ENCODE measurements at regions not wholly inside any gene's neighbourhood (a gene's known extent, or its start where the extent isn't known, plus 50 kb on each side); places are given as distances from the start of the nearest gene placed in this dataset.

DNA sequence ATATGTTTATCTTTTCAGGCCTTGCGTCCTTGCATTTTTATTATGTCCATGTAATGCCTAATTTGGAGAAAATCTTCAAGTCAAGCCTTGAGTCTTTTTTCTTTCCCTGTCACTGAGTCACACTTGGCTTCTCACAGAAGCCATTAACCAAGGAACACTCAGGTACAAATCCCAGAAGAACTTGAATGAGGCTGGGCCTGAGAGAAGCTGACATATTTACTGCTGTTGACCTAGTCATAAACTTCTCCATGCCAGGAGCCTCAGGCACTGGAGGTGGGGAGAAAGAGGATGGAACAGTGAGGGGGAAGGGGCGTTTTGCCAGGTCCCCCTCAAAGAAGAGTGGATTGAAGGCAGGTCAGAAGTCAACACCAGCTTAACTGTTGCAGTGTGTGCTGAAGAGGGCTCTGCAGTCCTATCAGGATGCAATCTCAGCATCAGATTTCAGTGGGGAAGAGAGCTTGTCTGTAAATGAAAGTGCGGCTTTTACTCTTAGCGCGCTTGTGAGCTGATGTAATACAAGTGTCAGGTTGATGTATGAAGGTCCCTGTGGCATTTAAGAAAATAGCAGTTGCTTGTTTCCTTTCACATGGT, 526.0 kb downstream of the ETS1 start:
- Mint-ChIP-seq H3K4me1 (ENCODE audit: low read depth) (no peaks in the 10 kb centered on the region), H3K9me3 (ENCODE audit: insufficient read depth) (peaks cover 7% of the 10 kb centered on the region), H3K27ac (no peak overlapping the region), H3K4me3 (no peak overlapping the region), H3K27me3 (ENCODE audit: low read depth) (no peaks in the 10 kb centered on the region), H3K36me3 (ENCODE audit: low read depth) (peaks cover 4% of the 10 kb centered on the region)
- CTCF ChIA-PET = no interaction called here
- ATAC-seq (no peak), DNase-seq (no peak)
- POLR2A ChIA-PET = no interaction called here

DNA sequence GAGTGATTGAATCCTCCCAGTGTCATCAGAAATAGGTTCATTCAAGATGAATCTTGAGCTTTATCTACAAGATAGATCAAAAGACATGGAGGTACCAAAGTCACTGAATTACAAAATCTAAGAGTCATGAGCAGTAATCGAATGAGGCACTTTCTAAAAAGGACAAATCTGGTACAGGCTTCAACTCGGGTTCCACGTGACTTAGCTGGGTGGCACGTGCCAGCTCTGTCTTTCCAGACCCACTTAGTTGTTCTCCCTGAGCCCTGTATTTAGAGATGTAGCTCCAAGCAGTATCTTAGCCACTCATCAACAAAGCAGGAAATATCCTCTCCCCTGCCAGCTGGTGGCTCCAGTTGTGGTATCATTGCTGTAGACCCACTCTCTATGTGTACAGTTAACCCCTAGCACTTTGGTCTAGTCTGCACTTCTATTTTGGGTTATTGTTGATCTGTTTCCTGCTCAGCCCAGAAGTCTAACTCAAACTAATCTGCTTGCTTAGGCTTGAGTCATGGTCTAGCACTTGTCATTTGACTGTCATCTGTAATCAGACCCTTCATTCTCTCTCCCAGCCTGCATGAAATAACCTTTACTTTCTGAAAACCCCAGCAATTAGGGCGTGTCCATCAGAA, 528.7 kb downstream of the ETS1 start:
- ATAC-seq (peak; percentile 26), DNase-seq (peak; percentile 33)
- no peaks in the 10 kb centered on the region for H3K27me3 Mint-ChIP-seq (ENCODE audit: low read depth)
- H3K4me3 Mint-ChIP-seq = no peak overlapping the region
- ChIA-PET POLR2A (interaction anchor here (1.0 kb wide), 1 partner anchor 20 kb away, joined by 5 read pairs; no protein-coding TSS in a partner anchor), CTCF (interaction anchor here (1.1 to 10.7 kb wide), 7 partner anchors 11 to 100 kb away, joined by 3 to 109 read pairs (median 4); no protein-coding TSS in a partner anchor)
- H3K36me3 Mint-ChIP-seq (ENCODE audit: low read depth) = peaks cover 2% of the 10 kb centered on the region
- H3K27ac Mint-ChIP-seq = peak overlapping the region; percentile 4
- H3K4me1 Mint-ChIP-seq (ENCODE audit: low read depth) = peaks cover 17% of the 10 kb centered on the region
- H3K9me3 Mint-ChIP-seq (ENCODE audit: insufficient read depth) = peaks cover 3% of the 10 kb centered on the region

DNA sequence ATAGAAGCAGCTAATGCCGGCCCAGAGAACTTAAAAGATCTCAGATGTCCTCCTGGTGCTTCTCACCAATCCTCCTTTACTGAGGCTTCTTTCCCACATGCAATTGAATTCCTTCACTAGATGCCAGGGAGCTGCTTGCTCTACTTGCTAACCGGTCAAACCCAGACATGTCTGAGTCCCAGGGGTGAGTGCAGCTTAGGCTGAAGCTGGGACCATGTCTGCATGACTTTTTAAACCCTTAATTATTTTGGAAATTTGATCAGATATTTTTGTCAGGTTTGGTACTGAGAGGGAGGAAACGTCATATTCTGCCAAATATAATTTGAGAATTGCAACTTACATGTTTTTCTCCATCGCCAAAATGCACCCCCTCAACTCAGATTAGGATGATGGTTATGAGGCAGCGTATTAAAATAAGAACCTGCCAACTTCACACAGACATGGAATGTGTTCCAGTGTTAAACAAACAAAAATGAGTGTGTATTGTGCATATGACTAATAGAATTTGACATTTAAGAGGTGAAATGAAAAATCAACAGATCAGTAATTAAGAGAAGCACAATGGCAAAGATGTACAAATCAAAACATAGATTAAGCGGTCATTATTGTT, 529.5 kb downstream of the ETS1 start:
- CTCF ChIA-PET = interaction anchor here (1.1 to 10.7 kb wide), 7 partner anchors 11 to 101 kb away, joined by 3 to 109 read pairs (median 4); no protein-coding TSS in a partner anchor
- Mint-ChIP-seq H3K9me3 (ENCODE audit: insufficient read depth) (peaks cover 5% of the 10 kb centered on the region), H3K27ac (no peak overlapping the region), H3K4me1 (ENCODE audit: low read depth) (peaks cover 25% of the 10 kb centered on the region), H3K27me3 (ENCODE audit: low read depth) (no peaks in the 10 kb centered on the region), H3K36me3 (ENCODE audit: low read depth) (peaks cover 8% of the 10 kb centered on the region), H3K4me3 (no peak overlapping the region)
- ATAC-seq = no peak
- DNase-seq = no peak
- POLR2A ChIA-PET = no interaction called here

DNA sequence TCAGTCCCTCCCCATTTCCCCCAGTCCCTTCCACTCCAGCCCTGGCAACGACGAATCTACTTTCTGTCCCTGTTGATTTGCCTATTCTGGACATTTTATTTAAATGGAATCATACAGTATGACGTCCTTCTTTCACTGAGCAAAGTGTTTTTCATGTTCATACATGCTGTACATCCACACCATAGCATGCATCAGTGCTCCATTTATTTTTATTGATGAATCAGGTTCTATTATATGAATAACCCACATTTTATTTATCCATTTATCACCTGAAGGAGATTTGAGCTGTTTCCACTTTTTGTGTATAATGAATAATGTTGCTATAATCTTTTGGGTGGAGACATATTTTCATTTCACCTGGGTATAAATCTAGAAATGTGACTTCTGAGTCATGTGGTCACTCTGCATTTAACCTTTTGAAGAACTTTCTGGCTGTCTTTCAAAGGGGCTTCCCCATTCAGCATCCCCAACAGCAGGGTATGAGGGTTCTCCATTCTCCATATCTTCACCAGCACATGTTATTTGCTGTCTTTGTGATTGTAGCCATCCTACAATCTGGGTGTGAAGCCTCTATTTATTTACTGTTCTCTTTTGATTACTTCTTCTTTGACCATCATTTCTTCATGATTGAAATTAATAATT, 531.7 kb downstream of the ETS1 start:
- Mint-ChIP-seq H3K4me1 (ENCODE audit: low read depth) (peaks cover 45% of the 10 kb centered on the region), H3K27ac (peak overlapping the region; percentile 23), H3K4me3 (no peak overlapping the region), H3K9me3 (ENCODE audit: insufficient read depth) (peaks cover 6% of the 10 kb centered on the region), H3K27me3 (ENCODE audit: low read depth) (no peaks in the 10 kb centered on the region), H3K36me3 (ENCODE audit: low read depth) (peaks cover 14% of the 10 kb centered on the region)
- ChIA-PET POLR2A (no interaction called here), CTCF (interaction anchor here (0.7 to 10.7 kb wide), 3 partner anchors 8 to 103 kb away, joined by 6 to 109 read pairs (median 81); no protein-coding TSS in a partner anchor)
- DNase-seq = no peak
- no peak for ATAC-seq

DNA sequence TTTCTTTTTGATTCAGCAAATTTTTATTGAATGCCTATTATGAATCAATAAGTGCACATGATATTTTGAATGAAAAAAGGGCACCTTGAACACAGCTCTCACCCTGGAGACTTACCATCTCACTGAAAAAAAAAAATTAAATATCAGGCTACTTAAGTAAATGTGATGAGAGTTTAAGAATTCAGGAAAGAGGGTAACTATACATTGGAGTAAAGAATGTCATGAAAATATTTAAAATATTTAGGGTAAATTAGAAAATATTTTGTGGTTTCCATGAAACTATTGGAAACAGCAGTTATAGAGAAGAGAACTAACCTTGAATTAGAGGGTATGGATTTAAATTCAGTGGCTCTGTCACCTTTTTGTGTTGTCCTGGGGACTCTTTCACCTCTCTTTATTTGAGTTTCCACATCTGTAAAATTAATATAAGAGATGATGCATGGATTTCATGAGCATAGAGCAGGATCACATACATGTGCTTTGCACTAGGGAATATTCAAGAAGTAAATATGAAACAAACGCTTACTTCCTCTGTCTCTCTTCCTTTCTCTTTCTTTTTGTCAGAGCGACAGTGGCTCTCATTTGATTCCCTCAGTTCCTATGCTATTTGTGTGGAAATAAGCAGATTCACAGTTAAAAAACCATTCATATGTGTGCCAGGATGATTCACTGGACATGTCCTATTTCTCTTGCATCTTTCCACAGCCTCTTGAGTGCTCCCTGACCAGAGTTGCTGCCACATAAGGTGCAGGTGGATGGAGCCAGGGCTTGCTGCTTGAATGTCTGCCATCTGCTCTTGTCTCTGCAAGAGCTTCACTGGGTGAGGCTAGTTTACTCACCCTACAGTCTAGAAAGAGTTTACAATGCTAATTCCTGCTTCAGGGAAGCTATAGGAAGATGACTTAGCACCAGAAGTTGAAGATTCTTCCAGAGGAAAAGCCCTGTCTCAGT, 533.1 kb downstream of the ETS1 start:
- Mint-ChIP-seq H3K4me3 (peak overlapping the region; percentile 75), H3K4me1 (ENCODE audit: low read depth) (peaks cover 58% of the 10 kb centered on the region), H3K9me3 (ENCODE audit: insufficient read depth) (peaks cover 6% of the 10 kb centered on the region), H3K36me3 (ENCODE audit: low read depth) (peaks cover 14% of the 10 kb centered on the region), H3K27me3 (ENCODE audit: low read depth) (no peaks in the 10 kb centered on the region), H3K27ac (peak overlapping the region; percentile 93)
- DNase-seq (peak; percentile 34), ATAC-seq (peak; percentile 54)
- CTCF ChIA-PET = interaction anchor here (0.7 to 10.7 kb wide), 5 partner anchors 11 to 105 kb away, joined by 3 to 109 read pairs (median 4); no protein-coding TSS in a partner anchor
- POLR2A ChIA-PET = interaction anchor here (0.7 to 6.0 kb wide), 2 partner anchors 15 to 641 kb away, joined by 3 to 37 read pairs; no protein-coding TSS in a partner anchor

DNA sequence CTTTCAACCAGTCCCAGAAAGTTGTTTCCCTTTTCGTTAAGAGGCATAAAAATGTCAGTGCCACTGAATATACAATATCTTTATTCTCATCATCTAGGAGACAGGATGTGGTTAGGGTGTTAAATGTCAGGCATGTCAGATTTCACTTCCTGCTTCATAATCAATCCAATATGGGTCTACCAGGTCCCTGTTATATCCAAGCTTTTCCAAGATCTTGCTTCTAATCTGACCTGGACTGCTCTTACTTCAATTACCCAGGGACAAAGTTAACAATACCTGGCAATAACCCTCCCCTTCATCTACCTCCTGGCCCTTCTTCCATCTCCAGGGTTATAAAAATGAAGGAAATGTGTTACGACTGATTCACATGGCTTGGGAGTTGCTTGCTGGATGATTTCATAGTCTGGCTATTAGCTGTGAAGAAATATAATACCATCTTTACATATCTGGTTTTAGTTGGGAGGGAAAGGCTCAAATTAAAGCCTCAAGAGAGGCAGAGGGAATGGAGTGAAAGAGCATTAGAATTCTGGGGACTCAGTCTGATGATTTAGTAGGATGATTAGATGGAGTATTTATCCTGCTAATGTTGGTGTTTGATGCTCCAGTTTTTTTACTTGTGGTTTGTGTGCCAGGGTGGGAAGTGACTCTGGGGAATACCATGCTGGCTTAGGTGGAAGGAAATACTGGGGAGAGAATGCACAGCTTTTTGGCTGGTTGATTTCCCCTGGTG, 534.3 kb downstream of the ETS1 start:
- ChIA-PET POLR2A (interaction anchor here (6.0 kb wide), 1 partner anchor 14 kb away, joined by 37 read pairs; no protein-coding TSS in a partner anchor), CTCF (interaction anchor here (0.7 to 10.7 kb wide), 5 partner anchors 14 to 119 kb away, joined by 3 to 109 read pairs (median 4); no protein-coding TSS in a partner anchor)
- ATAC-seq (peak; percentile 59), DNase-seq (peak; percentile 30)
- no peaks in the 10 kb centered on the region for H3K27me3 Mint-ChIP-seq (ENCODE audit: low read depth)
- H3K9me3 Mint-ChIP-seq (ENCODE audit: insufficient read depth) = peaks cover 6% of the 10 kb centered on the region
- H3K4me1 Mint-ChIP-seq (ENCODE audit: low read depth) = peaks cover 63% of the 10 kb centered on the region
- H3K36me3 Mint-ChIP-seq (ENCODE audit: low read depth) = peaks cover 17% of the 10 kb centered on the region
- H3K4me3 Mint-ChIP-seq = peak overlapping the region; percentile 61
- H3K27ac Mint-ChIP-seq = peak overlapping the region; percentile 90

DNA sequence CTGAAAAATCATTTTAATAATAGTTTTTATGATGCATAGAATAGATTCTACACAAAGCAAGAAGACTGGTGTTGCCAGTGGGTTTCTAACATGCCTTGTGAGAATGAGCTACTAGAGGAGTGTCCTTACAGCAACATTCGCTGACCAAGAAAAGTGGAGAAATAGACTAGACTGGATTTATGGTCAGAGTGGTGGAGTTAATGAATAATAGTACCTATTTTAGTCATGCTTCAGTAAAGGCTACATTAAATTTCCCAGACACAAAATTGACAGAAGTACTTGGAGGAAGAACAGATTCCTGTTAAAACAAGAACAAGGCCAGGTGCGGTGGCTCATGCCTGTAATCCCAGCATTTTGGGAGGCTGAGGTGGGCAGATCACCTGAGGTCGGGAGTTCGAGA, 539.2 kb downstream of the ETS1 start:
- H3K4me1 Mint-ChIP-seq (ENCODE audit: low read depth) = peaks cover 55% of the 10 kb centered on the region

DNA sequence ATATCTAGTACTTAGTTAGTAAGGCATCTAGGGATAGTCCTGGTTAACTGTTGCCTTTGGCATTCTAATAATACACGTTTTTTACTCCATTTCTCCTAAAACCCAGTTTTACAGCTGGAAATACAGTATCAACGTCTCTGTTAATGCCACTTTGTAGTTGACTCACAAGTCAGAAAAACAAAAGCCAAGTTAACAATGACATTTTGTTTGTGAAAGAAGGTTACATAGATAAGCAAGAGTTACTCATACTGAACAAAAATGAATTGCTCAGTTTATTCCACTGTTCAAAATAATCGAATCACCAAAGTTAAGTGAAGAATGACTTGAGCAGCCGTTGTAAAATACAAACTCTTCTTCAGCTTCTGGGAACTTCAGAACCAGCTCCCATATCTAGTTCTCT, 540.3 kb downstream of the ETS1 start:
- H3K36me3 Mint-ChIP-seq (ENCODE audit: low read depth) = peaks cover 21% of the 10 kb centered on the region
- peaks cover 18% of the 10 kb centered on the region for H3K9me3 Mint-ChIP-seq (ENCODE audit: insufficient read depth)
- no peak overlapping the region for H3K27ac Mint-ChIP-seq
- no peak for DNase-seq
- no peak overlapping the region for H3K4me3 Mint-ChIP-seq
- H3K27me3 Mint-ChIP-seq (ENCODE audit: low read depth) = no peaks in the 10 kb centered on the region
- POLR2A ChIA-PET = no interaction called here
- CTCF ChIA-PET = interaction anchor here (0.7 to 2.0 kb wide), 4 partner anchors 9 to 585 kb away, joined by 3 to 6 read pairs (median 6); no protein-coding TSS in a partner anchor
- H3K4me1 Mint-ChIP-seq (ENCODE audit: low read depth) = peaks cover 52% of the 10 kb centered on the region
- no peak for ATAC-seq

More for the DNA sequence above, 539.2 kb downstream of the ETS1 start:
- H3K4me3 Mint-ChIP-seq = no peak overlapping the region
- peaks cover 21% of the 10 kb centered on the region for H3K9me3 Mint-ChIP-seq (ENCODE audit: insufficient read depth)
- no peak overlapping the region for H3K27ac Mint-ChIP-seq
- ATAC-seq (no peak), DNase-seq (no peak)
- H3K36me3 Mint-ChIP-seq (ENCODE audit: low read depth) = peaks cover 26% of the 10 kb centered on the region
- ChIA-PET CTCF (interaction anchor here (1.7 to 8.1 kb wide), 3 partner anchors 9 to 110 kb away, joined by 4 to 81 read pairs (median 6); no protein-coding TSS in a partner anchor), POLR2A (interaction anchor here (0.8 kb wide), 1 partner anchor 8 kb away, joined by 4 read pairs; no protein-coding TSS in a partner anchor)
- H3K27me3 Mint-ChIP-seq (ENCODE audit: low read depth) = no peaks in the 10 kb centered on the region

DNA sequence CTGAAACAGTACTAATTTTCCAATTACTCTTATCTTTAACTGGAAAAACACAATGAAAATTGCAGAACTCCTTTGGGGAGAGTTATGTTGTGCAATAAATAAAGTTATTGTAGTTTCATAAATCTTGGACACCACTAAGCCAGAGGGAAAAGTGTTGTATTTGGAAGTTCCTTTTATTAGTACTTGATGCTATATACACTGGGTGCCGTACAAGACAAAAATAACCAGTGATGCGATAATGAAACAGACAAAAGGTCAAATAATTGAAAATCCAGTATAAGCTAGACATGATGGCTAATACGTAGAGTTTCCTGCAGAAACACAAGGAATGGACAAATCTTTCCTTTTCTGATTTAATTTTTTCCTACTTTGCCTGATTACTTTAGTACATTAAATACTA, 541.1 kb downstream of the ETS1 start:
- CTCF ChIA-PET = interaction anchor here (0.8 to 2.0 kb wide), 3 partner anchors 14 to 586 kb away, joined by 3 to 6 read pairs (median 5); no protein-coding TSS in a partner anchor
- H3K9me3 Mint-ChIP-seq (ENCODE audit: insufficient read depth) = peaks cover 18% of the 10 kb centered on the region
- POLR2A ChIA-PET = no interaction called here
- DNase-seq = no peak
- H3K36me3 Mint-ChIP-seq (ENCODE audit: low read depth) = peaks cover 19% of the 10 kb centered on the region
- H3K27me3 Mint-ChIP-seq (ENCODE audit: low read depth) = no peaks in the 10 kb centered on the region
- ATAC-seq = no peak
- peaks cover 48% of the 10 kb centered on the region for H3K4me1 Mint-ChIP-seq (ENCODE audit: low read depth)
- no peak overlapping the region for H3K4me3 Mint-ChIP-seq
- H3K27ac Mint-ChIP-seq = no peak overlapping the region

DNA sequence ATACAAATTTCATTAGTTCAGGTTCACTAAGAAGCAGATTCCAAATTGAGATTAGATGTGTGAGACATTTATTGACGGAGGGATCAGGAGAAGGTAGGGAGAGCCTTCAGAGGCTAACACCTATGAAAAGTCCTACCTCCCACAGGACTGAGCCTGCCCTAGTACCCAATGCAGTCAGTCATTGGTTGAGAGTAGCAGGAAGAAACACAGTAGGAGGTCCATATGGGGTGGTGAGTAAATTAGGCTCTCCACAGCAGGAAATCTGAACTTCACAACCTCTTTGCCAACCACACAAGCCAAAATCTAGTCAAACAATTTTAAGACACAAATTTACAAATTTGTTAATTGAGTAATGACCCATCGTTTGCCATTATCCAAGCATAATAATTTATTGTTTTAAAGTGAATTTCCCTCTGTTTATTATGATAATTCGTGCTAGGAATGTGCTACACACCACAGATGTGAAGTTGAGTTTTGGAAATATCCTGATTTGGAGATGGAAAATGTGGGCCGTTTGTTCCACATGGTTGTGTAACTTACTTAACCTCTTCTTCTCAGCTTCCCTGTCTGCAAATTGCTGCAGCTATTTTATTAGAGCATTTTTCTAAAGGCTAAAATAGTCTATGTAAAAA, 542.1 kb downstream of the ETS1 start:
- no peak for DNase-seq
- ATAC-seq = no peak
- POLR2A ChIA-PET = no interaction called here
- Mint-ChIP-seq H3K4me3 (no peak overlapping the region), H3K9me3 (ENCODE audit: insufficient read depth) (peaks cover 18% of the 10 kb centered on the region), H3K27me3 (ENCODE audit: low read depth) (no peaks in the 10 kb centered on the region), H3K4me1 (ENCODE audit: low read depth) (peaks cover 47% of the 10 kb centered on the region), H3K36me3 (ENCODE audit: low read depth) (peaks cover 20% of the 10 kb centered on the region), H3K27ac (no peak overlapping the region)
- CTCF ChIA-PET = interaction anchor here (0.6 to 3.7 kb wide), 2 partner anchors 112 to 854 kb away, joined by 3 to 29 read pairs; no protein-coding TSS in a partner anchor

Measured in activated CD8-positive, alpha-beta T cell treated with anti-CD3 and anti-CD28 coated beads, Interleukin-2, amount 10 ng/mL, durations not matched to agents 7 days and 5 days (primary cell).